ENCODE measurements at regions not wholly inside any gene's neighbourhood (a gene's known extent, or its start where the extent isn't known, plus 50 kb on each side); places are given as distances from the start of the nearest gene placed in this dataset.
"Not testable (repeated sequence)": the region's sequence is repeated elsewhere in the genome, so short reads cannot be mapped to it uniquely, and the experiment has no call there.

GRCh38 chr12:5165296-5165970, 121.8 kb downstream of the KCNA5 start:
- no peak for DNase-seq (ENCODE audit: low read depth in 3 of 3)

DNA sequence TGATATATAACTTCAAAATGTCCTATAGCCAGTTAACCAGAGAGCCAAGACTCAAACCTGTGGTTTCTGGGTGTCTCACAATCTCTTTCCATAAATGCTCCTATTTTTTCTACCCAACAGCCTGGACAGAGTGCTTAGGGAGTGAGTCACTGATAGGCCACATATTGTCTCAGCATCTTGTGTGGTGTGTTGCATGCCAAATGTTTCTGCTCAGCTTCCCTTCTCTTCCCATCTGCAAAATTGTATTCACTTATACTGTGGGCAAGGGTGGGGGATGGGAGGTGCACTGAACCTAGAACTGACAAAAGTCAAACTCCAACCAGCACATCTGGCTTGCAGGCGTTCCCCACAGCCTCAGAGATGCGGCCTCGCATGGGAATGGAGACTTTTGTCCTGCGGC, 123.3 kb downstream of the KCNA5 start:
- no peak for DNase-seq (ENCODE audit: low read depth in 3 of 3)

DNA sequence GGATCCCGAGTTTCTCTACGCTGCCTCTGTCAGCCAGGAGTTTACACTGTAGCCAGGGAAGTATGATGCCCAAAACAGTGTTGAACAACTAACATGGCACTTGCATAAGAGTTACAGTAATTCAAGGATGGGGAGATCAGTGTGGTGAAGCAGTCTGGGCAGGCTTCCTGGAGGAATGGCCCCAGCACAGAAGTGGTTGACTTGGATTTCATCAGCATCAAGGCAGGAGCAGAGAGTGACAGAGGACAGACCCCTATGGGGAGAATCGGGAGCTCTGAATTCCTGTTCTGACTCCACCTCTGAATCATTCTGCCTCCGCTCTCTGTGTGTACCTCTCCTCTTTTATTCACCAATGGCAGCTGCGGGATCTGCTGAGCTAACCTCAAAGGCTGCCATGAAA, 124.5 kb downstream of the KCNA5 start:
- no peak for DNase-seq (ENCODE audit: low read depth in 3 of 3)

DNA sequence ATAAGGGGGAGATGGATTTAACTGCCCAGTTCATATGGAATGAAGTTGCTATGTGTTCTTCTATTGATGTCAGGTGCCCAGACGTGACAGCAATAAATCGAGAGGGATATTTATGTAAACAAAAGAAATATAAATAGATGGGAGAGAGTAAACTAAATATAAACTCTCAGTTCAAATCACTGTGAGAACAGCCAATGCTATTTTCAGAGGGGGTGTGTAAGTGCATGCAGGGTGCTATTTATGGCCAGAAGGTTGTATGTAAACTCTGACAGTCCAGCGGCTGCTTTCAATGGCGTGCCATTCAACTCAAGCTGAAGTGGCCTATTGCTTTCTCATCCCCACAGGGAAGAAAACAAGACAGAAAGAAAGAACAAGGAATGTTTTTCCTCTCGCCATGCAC, 127.2 kb downstream of the KCNA5 start:
- no peak for DNase-seq (ENCODE audit: low read depth in 3 of 3)

DNA sequence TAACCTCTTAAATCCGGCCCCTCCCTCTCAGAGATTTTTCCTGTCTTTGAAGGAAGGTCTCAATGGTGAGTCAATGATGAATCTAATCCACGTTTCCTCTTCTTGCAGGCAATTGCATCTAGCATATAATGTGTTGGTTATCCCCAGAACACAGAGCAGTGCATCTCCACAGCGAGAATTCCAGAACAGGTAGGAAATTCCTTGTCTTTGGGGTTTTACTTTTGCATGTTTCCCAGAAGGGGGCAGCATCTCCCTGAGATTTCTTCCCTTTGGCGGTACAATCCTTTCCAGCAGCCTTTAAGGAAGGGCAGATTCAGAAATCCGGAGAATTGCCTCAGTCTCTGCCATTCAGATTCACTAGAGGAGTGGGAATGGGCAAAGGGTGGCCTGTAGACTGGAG, 128.0 kb downstream of the KCNA5 start:
- no peak for DNase-seq (ENCODE audit: low read depth in 3 of 3)

DNA sequence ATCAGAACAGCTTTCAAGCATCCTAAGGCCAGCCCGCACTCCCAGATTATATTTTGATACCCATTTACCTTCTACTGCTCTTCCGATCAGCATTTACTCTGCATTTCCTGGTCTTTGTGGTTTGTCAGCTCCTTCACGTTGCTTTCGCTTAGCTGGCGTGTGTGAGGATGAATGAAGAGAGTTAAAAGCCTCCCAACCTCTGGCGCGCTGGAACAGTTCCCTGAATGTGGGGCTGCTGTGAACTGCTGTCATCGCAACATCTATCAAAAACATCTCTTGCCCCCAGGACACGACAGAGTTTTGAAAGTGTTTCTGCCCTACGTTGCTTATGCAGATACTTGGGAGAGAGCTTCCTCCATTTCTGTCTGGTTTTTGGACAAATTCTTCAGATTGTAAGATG, 129.2 kb downstream of the KCNA5 start:
- DNase-seq (ENCODE audit: low read depth in 3 of 3): no peak

DNA sequence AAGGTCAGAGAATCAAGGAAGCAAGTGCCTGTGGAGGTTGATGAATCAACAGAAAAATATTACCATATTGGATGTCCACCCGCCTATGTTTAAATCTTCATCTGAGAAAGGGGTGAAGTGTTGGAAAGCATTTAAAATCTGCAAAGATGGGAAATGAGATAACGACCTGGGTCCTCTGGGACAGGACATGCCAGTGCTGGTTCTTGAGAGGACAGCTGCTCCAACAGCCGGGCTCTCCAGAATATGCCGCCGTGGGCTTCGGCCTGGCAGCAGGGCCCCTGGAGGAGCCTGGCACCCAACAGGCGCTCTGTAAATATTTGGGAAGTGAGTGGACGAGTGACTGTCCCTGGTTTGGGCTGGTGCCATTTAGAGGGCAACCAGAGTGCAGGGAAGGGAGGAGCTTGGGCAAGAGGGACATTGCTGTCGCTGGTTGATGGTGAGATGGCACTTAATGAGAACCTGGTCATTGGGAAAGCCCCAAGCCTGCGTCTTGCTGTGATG, 129.9 kb downstream of the KCNA5 start:
- DNase-seq (ENCODE audit: low read depth in 3 of 3): no peak

- DNase-seq (ENCODE audit: low read depth in 3 of 3): not testable (repeated sequence)
Observed at GRCh38 chr12:5175415-5175814, 131.7 kb downstream of the KCNA5 start.

DNA sequence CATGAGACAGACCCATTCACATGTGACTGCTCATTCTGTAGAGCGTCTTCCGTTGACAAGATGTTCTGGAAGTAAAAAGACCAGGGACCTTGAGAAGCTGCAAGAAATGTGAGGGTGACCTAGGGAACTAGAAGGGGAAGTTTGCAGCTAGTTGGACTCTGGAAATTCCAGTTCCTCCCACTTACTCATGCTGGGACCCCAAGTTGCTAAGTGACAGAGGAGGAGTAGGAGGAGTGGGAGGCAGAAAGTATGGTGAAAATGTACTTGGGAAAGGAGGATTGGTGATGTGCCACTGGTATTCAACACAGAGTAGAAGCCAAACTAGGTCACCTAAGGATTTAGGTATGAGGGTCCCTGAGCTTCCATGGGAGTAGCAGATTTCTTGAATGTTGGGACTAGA, 132.4 kb downstream of the KCNA5 start:
- no peak for DNase-seq (ENCODE audit: low read depth in 3 of 3)

- DNase-seq (ENCODE audit: low read depth in 3 of 3): no peak
Observed at GRCh38 chr12:5177096-5177495, 133.4 kb downstream of the KCNA5 start.

DNA sequence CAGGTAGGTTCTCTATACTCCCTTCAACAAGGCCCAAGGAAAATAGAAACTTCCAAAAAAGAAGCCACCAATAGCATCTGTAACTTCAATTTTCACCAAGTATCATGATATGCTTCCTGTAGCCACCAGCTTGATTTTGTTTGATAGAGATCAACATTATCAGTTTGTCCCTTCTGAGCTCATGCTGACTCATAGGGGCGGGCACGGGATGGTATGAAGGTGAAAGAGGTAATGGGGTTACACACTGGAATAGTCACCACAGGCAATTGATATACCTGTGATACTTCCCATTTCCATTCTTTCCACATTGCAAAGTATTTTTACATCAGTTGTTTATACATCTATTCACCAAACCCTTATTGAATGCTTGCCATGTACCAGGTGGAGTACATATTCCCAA, 134.1 kb downstream of the KCNA5 start:
- no peak for DNase-seq (ENCODE audit: low read depth in 3 of 3)

GRCh38 chr12:5178571-5178970, 134.9 kb downstream of the KCNA5 start:
- no peak for DNase-seq (ENCODE audit: low read depth in 3 of 3)

GRCh38 chr12:5180496-5180895, 136.8 kb downstream of the KCNA5 start:
- DNase-seq (ENCODE audit: low read depth in 3 of 3): no peak

- DNase-seq (ENCODE audit: low read depth in 3 of 3): no peak
Observed at GRCh38 chr12:5184186-5184585, 140.5 kb downstream of the KCNA5 start.

GRCh38 chr12:5185435-5186069, 141.9 kb downstream of the KCNA5 start:
- DNase-seq (ENCODE audit: low read depth in 3 of 3): no peak

DNA sequence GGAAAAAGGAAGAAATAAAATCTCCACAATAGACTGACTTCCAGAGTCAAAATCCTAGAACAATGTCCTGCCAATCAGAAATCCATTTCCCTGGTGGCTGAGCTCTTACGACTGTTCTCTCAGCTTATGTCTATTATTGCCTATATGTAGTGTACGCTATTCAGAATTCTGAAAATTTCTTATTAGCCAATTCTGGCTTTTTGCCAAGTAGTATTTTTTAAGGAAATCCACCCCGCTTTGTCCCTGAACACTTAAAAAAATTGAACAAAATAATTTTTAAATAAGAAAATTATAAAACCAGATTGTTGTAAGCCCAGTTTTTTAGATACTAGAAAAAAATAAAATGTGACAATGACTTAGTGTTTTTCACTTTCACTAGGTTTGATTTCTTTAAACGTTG, 143.0 kb downstream of the KCNA5 start:
- DNase-seq (ENCODE audit: low read depth in 3 of 3): no peak

GRCh38 chr12:5187136-5187535, 143.5 kb downstream of the KCNA5 start:
- no peak for DNase-seq (ENCODE audit: low read depth in 3 of 3)

DNA sequence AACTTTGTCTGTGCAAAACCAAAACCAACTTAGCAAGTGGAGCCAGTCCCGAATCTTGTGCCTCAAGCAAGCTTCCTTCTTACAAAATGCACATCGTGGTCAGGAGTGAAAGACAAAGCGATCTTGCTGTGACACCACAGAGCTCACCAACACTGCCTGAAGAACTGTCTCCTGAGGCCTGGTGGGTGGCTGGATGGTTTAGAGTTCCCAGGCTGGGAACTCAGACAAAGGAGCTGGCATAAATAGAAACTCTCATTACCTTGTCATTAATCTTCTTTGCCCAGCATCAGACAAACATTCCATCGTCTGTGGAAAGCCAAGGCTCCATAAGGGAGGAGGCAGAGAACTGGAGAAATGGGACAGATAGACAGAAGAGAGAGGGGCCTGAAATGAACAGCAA, 144.8 kb downstream of the KCNA5 start:
- no peak for DNase-seq (ENCODE audit: low read depth in 3 of 3)

GRCh38 chr12:5189173-5189572, 145.5 kb downstream of the KCNA5 start:
- no peak for DNase-seq (ENCODE audit: low read depth in 3 of 3)

GRCh38 chr12:5191803-5192538, 148.3 kb downstream of the KCNA5 start:
- DNase-seq (ENCODE audit: low read depth in 3 of 3): no peak

GRCh38 chr12:5192726-5193125, 149.0 kb downstream of the KCNA5 start:
- no peak for DNase-seq (ENCODE audit: low read depth in 3 of 3)

DNA sequence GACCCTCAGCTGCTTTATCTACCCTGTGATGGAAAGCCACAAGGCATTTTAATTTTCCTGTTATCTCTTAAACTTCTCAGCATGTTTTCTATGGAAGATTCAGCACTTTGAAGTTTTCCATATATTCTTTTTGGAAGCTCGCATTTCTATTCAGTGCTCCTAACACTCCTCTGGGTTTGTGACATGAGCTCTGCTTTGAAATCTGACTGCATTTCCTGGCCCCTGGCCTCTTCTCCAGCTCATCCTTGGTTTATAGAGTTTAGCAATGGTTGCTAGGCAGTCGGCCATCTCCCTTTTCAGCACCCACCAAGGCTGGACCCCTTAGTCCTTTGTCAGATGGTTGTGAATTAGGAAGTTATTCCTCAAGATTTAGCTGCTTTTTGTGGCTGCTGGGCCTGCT, 150.6 kb downstream of the KCNA5 start:
- no peak for DNase-seq (ENCODE audit: low read depth in 3 of 3)

GRCh38 chr12:5195244-5195643, 151.6 kb downstream of the KCNA5 start:
- no peak for DNase-seq (ENCODE audit: low read depth in 3 of 3)

All from stimulated activated CD4-positive, alpha-beta T cell treated with anti-CD3 and anti-CD28 coated beads, TNF-alpha, amount 100 ng/mL, for 24 hours (primary cell).